HG03039 (cell line): ENCODE measurements at regions not wholly inside any gene's neighbourhood (a gene's known extent, or its start where the extent isn't known, plus 50 kb on each side); places are given as distances from the start of the nearest gene placed in this dataset.
"Not testable (repeated sequence)": the region's sequence is repeated elsewhere in the genome, so short reads cannot be mapped to it uniquely, and the experiment has no call there.

Experiments
- ATAC-seq: cut with Tn5 transposase; IDR thresholded peaks from one replicate; pipeline ENCODE4 v1.9.1; 2021; ENCODE audit warnings: mild to moderate bottlenecking, moderate library complexity; ENCODE audit not compliant: unreplicated experiment

DNA sequence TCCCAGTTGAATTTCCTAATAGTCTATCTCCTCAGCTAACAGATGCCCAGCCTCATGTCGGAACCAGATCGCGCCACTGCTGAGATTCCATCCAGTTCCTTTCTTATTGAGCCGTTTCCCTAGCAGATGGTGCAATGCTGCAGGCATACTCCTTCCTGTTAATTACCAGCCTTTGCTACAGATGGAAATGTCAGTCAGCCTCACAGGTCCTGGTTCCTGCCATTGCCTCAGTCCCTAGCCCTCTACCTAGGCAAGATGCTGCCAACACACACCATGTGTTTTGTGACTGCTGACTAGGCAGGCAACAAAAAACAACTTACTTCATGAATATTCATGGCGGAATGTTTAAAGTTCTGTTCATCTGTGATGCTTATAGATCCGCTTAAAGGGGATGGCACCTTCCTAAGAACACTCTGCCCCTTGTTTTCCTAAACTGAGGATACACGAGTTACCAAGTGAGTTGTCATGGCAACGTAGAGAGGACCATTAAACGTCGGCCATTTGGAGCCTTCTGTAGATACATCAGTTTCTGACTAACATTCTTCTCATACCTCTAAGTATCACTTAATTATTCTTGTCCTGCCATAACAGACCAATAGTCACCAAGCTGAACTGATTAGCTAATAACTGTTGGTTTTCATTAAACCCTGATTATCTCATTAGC, 749.5 kb downstream of the RNF144A start:
- no peak for ATAC-seq

DNA sequence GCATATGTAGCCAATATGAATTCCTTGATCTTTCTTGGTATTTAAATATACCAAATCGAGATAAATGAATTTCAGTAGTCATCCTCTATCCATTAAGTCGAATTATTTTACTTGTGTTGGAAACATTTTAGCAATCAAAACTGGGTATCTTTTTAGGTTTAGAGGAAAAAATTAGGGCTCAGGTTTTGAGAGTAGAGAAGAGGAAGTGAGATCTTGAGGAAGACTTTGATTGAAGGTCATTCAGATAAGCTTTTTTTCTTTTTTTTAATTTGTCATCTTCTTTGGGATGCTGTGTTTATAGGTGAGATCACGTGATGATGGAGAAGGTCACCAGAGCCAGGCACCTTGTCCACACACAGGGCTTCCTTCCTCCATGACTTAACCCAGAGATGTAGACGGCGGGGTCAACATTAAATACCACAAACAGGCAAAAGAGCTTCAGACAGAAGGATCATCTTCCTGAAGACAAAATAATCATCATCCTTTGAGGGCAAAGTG, 750.1 kb downstream of the RNF144A start:
- ATAC-seq: no peak

DNA sequence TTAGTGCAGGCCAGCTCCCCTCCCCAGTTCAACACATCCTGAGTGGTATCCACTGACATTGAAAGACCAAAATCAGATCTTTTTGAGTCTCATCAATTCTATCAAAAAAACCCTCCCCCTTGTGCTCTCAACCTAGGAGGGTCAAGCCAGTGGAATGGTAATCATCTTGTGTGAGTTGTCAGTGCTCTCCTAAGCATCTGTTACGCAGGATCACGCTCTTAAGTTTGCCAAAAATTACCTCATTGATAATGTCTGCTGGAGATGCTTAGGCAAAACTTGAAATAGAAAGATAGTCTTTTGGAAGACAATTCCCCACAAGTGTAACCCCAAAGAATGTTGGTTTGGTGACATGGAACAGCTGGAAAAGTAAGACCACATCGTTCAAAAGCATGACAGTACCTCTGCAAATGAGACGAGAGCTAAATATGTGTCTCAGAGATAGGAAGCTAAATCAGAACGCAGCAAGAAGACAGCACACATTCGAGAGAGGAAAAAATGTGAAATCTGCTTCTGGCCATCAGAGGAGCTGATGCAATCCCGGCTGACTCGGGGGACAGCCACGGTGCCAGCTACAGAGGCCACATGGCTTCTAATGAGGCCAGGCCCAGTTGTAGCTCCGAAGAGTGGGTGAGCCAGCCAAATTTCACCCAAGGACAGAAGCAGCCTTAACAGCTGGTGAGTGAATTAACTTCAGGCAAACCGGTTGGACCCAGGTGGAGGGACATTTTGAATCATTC, 753.9 kb downstream of the RNF144A start:
- no peak for ATAC-seq

DNA sequence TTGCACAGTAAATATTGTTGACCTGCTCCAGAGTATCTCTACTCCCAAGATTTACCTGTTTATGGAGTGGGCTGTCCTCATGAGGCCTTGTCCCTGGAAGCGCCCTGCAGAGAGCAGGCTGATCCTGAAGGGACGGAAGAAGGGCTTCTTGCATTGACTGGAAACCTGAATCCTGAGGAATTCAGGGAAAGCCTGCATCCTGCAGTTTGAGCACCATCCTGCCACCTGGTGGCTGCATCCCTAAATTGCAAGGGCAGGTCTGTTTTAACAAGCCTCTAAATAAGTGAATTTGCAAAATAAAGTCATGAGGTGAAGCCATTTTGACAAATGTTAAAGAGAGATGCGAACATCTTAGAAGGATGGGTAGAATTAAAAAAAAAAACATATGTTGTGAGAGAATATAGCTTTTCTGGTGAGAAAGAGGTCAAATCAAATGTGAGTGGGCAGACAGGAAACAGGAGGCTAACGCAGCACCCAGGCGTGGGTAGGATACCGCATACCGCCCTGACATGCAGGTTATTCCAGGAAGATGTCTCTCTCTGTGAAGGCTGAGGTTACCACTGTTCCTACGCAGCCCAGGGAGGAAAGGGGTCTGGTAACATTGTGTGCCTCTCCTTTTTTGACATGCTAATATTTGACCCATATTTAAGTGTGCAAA, 754.9 kb downstream of the RNF144A start:
- no peak for ATAC-seq

DNA sequence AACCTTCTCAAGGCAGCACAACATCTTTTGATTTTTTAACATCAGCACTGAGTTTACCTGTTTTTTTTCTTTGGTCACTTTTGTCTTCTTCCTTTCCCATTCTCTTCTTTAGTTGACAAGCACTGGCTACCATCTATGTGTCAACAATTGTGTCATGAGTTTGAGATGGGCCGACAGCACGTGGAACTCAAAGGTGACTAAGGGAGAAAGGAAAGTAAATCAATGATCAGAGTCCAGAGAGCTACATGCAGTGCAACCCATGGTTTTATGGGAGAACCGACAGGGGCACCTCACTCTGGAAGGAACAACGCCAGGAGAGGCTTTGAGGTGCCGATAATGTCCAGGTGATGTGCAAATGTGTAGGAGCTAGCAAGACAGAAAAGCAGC, 755.5 kb downstream of the RNF144A start:
- ATAC-seq: no peak

DNA sequence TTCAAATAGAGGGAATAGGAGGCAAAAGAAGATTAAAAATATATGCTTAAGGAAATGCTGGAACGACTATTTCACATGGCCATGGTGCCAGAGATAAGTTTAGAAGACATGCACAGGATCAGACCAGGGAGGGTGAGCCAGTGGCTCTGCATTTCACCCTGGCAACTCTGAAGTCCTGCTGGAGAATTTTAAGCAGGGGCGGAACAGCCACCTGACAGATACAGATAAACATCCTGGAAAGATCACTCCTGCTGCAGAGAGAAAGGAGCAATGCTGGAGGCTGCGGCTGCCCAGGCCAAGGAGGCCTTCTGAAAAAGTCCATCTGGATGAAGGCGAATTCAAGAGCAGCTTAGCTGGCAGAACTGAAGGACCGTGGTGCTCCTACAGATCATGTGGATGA, 755.9 kb downstream of the RNF144A start:
- no peak for ATAC-seq

DNA sequence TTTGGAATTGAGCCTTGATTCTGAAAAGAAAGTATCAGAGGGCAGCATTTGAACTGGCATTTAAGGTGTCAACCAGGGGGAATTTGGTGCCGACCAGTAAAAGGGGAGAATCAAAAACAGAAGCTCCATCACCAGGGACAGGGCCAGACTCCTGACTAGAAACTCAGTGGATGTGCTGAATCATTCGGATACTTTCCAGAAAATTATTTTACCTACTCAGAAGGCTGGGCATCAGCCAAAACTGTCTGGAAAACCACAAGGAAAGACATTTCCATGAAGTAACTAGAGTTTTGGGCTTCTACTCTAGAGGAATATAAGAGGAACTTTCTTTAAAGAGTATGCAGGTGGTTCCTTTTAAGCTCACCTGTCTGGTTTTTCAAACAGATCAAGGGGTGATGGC, 756.6 kb downstream of the RNF144A start:
- no peak for ATAC-seq

DNA sequence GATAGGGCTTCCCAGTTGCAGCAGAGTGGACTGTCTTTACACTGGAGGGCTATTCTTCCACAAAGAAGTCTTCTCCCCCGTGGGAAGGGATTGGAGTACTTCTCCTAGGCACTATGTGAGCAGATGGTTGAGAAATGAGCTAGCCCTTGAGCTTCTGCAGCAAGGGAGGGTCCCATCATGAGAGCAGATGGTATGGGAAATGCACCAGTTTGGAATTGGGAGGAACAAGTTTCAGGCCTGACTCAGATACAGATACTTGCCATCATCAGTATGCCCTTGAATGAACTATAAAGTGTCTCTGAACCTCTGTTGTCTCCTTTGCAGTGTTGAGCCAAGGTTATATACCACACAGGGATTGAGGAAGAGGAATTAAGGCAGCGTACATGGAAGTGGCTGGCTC, 757.4 kb downstream of the RNF144A start:
- no peak for ATAC-seq

DNA sequence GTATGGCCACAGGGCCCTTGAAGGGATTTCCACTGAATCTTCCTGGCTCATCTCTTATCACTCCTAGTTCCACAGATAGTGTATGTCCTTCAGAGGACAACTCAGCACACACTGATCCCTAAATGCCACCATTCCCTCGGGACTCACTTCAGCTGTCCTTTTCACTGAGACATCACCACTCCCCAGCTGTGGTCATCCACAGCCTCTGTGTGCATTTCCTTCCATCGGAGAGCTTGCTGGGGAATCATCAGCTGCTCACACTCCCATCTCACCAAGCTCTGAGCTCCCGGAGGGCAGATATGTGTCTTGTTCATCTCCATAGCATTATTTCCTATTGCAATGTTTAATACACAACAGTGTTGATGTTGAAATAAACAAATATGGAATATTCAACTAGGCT, 759.5 kb downstream of the RNF144A start:
- ATAC-seq: no peak

DNA sequence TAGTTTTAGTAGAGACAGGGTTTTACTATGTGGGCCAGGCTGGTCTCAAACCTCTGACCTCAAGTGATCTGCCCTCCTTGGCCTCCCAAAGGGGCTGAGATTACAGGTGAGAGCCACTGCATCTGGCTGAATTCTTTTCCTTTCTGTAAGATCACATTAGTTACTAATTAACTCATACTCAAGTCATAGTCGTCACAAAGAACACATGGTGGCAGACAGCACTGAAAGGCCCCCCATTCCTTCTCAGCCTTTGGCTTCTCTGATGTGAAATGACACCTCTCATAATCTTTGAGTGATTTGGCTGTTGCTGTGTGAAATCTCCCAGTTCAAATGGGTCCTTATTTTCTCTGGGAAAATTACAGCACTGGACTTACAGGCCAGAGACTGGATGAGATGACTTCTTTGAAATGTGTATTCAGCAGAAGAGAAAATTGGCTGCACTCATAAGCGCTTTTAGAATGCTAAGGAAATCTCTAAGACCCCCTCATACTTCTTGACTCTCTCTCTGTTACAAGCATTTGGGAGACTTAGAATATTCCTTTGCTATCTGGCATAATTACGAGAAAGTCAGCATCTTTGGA, 764.8 kb downstream of the RNF144A start:
- ATAC-seq: no peak

DNA sequence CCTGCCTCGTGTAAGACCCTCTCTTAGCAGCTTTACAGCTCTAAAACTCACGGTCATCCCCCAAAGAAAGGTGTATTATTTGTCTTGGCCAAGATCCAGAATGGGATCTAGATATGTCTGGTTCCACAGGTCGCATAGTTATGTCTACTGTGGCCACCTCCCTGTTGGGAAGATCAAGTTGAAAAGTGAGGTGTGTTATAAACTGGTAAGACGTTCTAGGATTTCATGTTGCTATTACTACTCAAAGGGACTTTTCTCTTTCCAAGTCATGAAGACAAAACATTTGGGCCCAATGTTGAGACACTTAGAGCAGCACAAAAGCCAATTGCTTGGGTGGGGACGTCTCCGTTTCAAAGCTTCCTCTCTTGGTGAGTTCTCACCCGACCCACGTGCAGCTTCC, 766.0 kb downstream of the RNF144A start:
- ATAC-seq: no peak

DNA sequence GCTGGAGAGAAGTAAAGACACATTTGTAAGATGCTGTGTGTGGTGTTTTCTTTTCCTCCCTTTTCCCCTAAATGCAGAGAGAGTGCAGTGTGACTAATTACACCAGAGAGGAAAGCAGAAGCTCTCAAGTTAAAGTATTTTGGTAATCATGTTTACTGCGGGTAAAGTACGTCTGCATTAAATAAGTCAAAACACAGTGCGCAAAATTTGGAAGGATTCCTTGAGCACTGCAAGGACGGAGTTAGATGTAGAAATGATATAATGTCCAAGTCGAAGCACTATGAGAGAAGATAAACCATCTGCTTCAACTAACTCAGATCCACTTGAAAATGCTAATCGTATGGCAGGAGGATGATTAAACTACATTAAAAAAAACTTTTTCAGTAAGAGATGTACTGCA, 766.5 kb downstream of the RNF144A start:
- ATAC-seq: no peak

DNA sequence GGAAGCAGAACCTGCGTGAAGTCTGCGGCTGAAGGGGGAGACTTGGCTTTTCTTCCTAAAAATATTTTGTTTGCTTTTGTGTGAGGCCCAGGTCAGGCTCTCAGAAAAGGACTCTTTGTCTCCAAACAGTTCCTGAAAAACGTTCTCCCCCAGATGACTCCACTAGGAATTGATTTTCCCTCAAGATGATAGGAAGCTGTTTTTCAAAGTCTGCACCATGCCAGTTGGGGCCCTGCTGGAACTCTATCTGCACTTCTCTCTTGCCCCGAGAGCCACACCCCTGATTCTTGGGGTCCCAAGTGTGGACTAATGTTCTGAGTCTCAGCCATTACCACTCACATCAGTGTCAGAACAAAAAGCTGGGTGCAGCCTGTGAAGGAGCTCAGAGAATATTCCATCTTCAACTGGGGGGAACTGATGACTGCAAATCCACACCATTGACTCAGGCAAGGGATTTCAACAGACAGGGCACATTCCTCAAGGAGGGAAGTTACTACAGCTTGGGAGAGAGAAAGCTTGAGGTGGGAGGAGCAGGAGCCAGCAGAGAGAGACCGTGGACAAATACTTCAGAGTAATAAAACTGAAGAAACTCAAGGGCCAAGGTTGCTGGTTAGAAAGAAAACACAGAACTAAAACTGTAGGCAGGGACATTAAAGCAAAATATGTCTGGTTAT, 768.3 kb downstream of the RNF144A start:
- no peak for ATAC-seq

DNA sequence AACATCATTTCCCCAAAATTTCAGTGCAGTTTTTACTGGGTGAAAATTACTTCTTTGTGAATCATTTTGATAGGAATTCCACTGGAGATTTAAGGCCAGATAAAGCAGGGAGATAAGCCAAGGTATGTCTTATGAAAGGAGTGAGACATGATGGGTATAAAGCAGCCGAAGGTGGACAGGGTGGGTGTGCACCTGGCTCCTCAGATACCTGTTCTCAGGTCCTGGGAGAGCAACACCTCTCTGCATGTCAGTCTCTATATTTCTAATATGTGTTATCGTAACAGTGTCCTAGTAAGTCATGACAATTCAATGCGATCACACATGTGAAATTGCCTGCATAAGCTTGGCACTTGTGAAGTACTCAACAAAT, 768.8 kb downstream of the RNF144A start:
- ATAC-seq: no peak

DNA sequence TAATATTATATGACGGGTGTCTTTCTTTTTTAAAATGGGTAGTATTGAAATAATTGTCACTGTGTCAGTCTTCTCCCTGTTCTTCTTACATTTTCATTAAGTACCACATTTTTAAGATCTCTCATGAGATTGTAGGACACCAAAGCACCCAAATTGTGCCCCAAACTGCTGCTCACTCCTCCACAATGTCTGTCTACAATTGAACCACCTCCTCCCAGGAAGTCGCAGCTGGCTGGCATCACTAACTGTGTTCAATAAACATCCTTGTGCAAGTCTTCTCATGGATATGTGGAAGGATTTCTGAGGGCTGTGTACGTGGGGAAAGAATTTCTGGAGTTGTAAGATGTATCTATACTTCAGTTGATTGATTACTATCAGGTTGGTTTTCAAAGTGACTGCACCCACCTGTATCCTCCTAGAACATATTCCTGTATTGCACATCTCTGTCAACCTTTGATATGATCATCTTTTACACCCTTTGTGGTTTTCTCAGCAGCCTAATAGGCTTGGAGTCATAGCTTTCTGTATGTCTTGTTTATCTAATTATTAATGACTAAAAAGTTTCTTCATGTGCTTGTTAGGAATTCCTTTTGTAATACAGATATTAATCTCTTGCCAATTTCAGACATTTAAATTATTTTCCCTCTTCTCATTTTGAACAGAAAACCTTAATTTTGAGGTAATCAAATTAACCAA, 774.9 kb downstream of the RNF144A start:
- no peak for ATAC-seq

DNA sequence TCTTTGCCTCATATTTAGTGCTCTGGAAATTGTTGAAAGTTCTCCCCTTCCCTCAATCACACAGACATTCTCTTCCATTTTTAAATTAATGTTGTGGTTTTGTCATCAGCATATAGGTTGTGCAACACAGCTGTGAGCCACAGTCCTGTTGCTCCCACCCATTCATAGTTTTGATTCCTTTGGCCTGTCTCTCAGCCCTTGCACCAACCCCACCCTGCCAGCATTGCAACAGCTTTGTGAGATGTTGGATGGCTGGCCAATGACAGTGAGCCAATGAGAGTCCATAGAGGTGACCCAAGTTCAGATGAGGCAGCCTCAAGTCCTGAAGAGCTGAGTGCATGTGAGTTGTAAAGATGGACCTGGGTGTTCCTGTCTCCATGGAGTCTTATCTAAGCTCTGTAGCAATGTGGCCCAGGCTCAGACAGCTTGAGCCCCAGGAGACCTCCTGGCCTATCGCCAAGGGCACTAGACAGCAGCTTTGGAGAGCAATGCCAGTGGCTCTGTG, 775.5 kb downstream of the RNF144A start:
- no peak for ATAC-seq

DNA sequence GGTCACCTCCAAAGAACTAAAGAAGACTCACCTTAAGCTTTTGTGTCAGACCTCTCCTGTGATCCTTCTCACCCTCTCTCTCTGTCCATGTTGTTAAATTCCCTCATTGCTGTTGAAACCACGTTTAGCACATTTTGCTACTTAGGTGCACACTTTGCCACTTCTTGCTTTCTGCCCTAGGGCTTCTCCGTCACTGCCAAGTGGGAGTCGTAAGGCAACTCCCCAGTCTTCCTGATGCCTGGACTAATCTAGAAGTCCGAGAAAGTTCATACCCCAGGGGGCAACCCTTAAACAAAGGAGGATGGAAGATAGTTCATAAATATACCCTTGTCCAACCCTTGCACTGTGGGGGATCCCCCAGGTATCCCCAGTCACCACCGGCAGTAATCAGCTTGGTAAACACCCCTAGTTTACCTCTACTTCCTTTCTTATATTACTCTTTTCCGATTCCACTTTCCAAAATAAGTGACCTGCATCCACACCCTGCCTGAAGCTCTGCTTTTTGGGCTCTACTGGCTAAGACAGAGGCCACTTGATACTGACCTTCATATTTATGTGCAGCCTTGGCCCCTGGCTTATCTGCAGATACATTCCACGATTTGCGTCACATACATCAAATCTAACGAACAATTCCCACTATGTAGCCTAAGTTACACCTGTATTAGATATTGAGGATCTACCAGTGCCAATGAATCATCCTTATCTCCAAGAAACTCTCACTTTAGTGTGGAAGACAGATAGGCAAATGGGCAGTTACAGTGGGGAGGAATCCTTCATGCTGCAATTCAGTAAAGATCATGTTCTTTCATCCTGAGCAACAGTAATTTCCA, 776.2 kb downstream of the RNF144A start:
- no peak for ATAC-seq

DNA sequence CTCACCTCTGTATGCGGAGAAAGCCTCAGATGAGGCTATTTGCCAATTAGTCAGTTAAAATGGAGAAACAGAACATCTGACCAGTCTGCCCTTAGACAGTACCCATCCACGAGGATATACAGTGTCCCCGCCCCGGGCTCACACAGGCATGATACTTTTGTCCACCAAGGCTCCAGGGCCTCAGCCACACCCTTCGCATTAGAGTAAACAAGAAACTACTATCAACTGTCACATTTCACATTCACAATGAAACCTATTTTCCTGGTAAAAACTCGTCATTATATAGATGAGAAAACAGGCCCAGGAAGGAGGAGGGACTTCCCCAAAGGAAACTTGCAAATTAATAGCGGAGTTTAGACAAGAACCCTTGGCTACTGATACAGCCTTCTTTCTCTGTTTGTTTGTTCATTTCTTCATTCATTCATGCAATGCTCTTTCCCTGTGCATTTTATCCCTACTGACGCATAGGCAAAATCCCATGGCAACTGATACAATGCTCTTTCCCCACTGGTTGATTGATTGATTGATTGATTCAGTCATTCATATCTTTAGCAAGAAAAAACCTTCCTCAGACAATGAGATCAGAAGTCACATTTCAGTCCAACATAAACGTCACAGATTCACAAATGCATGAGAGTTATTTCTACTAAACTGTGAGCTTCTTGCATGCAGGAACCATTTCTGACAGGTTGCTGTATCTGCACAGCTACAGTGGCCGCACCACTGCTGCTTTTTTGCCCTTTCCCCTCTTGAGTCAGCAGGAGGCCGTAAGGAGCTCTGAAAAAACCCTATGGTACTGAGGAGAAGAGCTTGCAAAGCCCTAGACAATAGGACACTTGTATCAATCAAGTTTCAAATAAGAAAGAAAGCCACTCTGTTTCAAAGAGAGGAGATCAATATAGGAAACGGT, 777.1 kb downstream of the RNF144A start:
- ATAC-seq: no peak

DNA sequence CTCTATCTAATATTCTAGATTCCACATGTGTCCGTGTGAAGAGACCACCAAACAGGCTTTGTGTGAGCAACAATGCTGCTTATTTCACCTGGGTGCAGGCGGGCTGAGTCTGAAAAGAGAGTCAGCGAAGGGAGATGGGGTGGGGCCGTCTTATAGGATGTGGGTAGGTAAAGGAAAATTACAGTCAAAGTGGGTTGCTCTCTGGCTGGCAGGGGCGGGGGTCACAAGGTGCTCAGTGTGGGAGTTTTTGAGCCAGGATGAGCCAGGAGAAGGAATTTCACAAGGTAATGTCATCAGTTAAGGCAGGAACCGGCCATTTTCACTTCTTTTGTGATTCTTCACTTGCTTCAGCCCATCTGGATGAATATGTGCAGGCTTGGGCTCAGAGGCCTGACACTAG, 779.3 kb downstream of the RNF144A start:
- not testable (repeated sequence) for ATAC-seq
